PC-3 (cell line): ENCODE measurements at regions not wholly inside any gene's neighbourhood (a gene's known extent, or its start where the extent isn't known, plus 50 kb on each side); places are given as distances from the start of the nearest gene placed in this dataset.

ENCODE experiments used
- EZH2phosphoT487 ChIP-seq: fragments of 300-600 bp; sonication (generic); IDR thresholded peaks from 2 replicates; pipeline ENCODE4 v1.6.1; 2018; ENCODE audit warnings: mild to moderate bottlenecking, antibody characterized with exemption, low read length, borderline replicate concordance
- TF ChIP-seq, protein P1 (sequence below): fragments of 300-600 bp; sonication (generic); conservative IDR thresholded peaks from 2 replicates; pipeline ENCODE4 v1.5.1; 2017; ENCODE audit warnings: antibody characterized with exemption, low read depth, mild to moderate bottlenecking, low read length

DNA sequence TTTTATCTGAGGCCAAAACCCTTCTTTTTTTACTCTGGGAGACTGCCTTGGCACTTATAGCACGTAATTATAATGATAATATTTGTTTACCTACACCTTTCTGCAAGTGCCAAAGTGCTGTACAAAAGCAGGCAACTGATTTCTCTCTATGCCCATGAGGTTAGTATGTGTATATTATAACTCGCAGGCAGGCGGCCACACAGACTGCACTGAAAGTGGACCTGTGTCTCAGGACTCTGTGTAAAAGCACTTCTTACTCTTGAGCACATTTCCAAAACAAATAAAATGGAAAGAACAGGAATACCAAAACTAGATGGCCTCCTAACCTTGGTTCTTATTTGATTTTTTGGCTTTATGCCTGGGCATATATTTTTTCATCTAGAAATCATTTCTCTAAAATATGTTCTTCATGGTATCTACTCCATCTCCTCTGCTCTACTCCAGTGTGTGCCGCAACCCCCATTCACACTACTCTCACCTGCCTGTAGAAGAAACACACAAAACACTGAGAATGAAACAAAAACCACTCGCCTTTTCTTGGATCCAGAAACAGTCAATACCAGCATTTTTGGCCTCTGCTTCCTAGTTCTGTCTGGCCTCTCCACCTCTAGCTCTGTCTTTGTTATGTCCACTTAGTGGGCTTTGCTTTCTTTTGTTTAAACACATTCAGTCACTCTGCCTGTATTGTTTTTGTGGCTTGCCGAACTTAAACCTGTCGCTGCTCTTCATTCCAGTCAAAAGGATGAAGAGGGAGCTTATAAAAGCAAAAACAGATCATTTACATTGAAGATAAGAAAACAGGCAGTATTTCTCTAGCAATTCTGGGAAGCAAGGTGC, 934.5 kb upstream of the TENM3 start:
- TF ChIP-seq, protein P1, sequence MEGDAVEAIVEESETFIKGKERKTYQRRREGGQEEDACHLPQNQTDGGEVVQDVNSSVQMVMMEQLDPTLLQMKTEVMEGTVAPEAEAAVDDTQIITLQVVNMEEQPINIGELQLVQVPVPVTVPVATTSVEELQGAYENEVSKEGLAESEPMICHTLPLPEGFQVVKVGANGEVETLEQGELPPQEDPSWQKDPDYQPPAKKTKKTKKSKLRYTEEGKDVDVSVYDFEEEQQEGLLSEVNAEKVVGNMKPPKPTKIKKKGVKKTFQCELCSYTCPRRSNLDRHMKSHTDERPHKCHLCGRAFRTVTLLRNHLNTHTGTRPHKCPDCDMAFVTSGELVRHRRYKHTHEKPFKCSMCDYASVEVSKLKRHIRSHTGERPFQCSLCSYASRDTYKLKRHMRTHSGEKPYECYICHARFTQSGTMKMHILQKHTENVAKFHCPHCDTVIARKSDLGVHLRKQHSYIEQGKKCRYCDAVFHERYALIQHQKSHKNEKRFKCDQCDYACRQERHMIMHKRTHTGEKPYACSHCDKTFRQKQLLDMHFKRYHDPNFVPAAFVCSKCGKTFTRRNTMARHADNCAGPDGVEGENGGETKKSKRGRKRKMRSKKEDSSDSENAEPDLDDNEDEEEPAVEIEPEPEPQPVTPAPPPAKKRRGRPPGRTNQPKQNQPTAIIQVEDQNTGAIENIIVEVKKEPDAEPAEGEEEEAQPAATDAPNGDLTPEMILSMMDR, result no peak
- no peak for TF ChIP-seq EZH2phosphoT487
